ENCODE measurements at regions not wholly inside any gene's neighbourhood (a gene's known extent, or its start where the extent isn't known, plus 50 kb on each side); places are given as distances from the start of the nearest gene placed in this dataset.

DNA sequence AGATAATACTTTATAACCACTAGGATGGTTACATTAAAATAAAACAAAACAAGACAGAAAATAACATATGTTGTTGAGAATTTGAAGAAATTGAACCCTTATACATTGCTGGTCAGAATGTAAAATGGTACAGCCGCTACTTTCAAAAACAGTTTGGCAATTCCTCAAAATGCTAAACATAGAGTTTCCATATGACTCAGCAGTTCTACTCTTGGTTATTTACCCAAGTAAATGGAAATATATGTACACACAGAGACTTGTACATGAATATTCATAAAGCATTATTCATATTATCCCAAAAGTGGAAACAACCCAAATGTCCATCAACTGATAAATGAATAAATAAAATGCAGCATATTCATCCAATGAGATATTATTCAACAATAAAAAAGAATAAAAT, 92.5 kb upstream of the LRATD1 start:
- no peak for TF ChIP-seq POLR2AphosphoS5 (IDR thresholded peaks at IDR 0.05; ENCODE audit: low read depth)
- TF ChIP-seq, protein P1, sequence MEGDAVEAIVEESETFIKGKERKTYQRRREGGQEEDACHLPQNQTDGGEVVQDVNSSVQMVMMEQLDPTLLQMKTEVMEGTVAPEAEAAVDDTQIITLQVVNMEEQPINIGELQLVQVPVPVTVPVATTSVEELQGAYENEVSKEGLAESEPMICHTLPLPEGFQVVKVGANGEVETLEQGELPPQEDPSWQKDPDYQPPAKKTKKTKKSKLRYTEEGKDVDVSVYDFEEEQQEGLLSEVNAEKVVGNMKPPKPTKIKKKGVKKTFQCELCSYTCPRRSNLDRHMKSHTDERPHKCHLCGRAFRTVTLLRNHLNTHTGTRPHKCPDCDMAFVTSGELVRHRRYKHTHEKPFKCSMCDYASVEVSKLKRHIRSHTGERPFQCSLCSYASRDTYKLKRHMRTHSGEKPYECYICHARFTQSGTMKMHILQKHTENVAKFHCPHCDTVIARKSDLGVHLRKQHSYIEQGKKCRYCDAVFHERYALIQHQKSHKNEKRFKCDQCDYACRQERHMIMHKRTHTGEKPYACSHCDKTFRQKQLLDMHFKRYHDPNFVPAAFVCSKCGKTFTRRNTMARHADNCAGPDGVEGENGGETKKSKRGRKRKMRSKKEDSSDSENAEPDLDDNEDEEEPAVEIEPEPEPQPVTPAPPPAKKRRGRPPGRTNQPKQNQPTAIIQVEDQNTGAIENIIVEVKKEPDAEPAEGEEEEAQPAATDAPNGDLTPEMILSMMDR (conservative IDR thresholded peaks at IDR 0.05; ENCODE audit: low read depth in 2 of 2) = no peak
- TF ChIP-seq, protein P2, sequence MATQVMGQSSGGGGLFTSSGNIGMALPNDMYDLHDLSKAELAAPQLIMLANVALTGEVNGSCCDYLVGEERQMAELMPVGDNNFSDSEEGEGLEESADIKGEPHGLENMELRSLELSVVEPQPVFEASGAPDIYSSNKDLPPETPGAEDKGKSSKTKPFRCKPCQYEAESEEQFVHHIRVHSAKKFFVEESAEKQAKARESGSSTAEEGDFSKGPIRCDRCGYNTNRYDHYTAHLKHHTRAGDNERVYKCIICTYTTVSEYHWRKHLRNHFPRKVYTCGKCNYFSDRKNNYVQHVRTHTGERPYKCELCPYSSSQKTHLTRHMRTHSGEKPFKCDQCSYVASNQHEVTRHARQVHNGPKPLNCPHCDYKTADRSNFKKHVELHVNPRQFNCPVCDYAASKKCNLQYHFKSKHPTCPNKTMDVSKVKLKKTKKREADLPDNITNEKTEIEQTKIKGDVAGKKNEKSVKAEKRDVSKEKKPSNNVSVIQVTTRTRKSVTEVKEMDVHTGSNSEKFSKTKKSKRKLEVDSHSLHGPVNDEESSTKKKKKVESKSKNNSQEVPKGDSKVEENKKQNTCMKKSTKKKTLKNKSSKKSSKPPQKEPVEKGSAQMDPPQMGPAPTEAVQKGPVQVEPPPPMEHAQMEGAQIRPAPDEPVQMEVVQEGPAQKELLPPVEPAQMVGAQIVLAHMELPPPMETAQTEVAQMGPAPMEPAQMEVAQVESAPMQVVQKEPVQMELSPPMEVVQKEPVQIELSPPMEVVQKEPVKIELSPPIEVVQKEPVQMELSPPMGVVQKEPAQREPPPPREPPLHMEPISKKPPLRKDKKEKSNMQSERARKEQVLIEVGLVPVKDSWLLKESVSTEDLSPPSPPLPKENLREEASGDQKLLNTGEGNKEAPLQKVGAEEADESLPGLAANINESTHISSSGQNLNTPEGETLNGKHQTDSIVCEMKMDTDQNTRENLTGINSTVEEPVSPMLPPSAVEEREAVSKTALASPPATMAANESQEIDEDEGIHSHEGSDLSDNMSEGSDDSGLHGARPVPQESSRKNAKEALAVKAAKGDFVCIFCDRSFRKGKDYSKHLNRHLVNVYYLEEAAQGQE (IDR thresholded peaks at IDR 0.05; ENCODE audit: unreplicated experiment) = no peak
- TF ChIP-seq EZH2 (IDR thresholded peaks at IDR 0.05; ENCODE audit: low read depth, unreplicated experiment) = no peak
- no peak for TF ChIP-seq EZH2phosphoT487 (IDR thresholded peaks at IDR 0.05; ENCODE audit: unreplicated experiment)
- TF ChIP-seq CREB1 (CRISPR knock-in tag; IDR thresholded peaks at IDR 0.05; ENCODE audit: low read depth) = no peak
- TF ChIP-seq ZNF331 (CRISPR knock-in tag; IDR thresholded peaks at IDR 0.05; ENCODE audit: low read depth) = no peak
- TF ChIP-seq JUNB (IDR thresholded peaks at IDR 0.05; ENCODE audit: unreplicated experiment) = no peak
- no peak for TF ChIP-seq STAT1 (IDR thresholded peaks at IDR 0.05; ENCODE audit: unreplicated experiment)
